ENCODE measurements at regions not wholly inside any gene's neighbourhood (a gene's known extent, or its start where the extent isn't known, plus 50 kb on each side); places are given as distances from the start of the nearest gene placed in this dataset.

GRCh38 chr6:74087899-74088298, 391.9 kb downstream of the CD109 start:
- TF ChIP-seq CTCF (IDR thresholded peaks at IDR 0.05) (peak in 3 of 4 experiments; percentile 12 to 32 (median 13)), POLR2A (IDR thresholded peaks at IDR 0.05) (no peak)

Measured in uterus (tissue), 2 donors.